OCI-LY7 (cell line): ENCODE measurements at regions not wholly inside any gene's neighbourhood (a gene's known extent, or its start where the extent isn't known, plus 50 kb on each side); places are given as distances from the start of the nearest gene placed in this dataset.

ENCODE experiments used
- BruUV-seq: library from RNA; stranded (reverse); fragments of 400-500 nt; replicated peaks from 2 replicates; lab custom pipeline; 2021; lab: Mats Ljungman, UMichigan
- CTCF ChIA-PET: fragments of 300-600 bp; sonication (Branson Sonifier 250); formaldehyde crosslinking; loops from one replicate; lab custom pipeline; 2022; ENCODE audit warnings: antibody characterized with exemption; ENCODE audit not compliant: unreplicated experiment; lab: Charles Lee
- POLR2A ChIA-PET: fragments of 300-600 bp; sonication (Branson Sonifier 250); formaldehyde crosslinking; loops from one replicate; lab custom pipeline; 2022; ENCODE audit warnings: antibody characterized with exemption; lab: Charles Lee
- DNase-seq: peaks from one replicate; pipeline ENCODE4 v3.0.0-alpha.2; 2015; ENCODE audit warnings: low spot score
- H2AFZ ChIP-seq: fragments of 200-600 bp; sonication (generic), shearing (Covaris generic); 2 replicates; pipeline ENCODE4 v1.6.1; 2014; ENCODE audit warnings: mild to moderate bottlenecking, antibody characterized with exemption, low read length, moderate library complexity
- H3K27ac ChIP-seq: fragments of 200-600 bp; sonication (generic); 2 replicates; pipeline ENCODE4 v1.5.1; 2014; ENCODE audit warnings: mixed run types, low read depth, mild to moderate bottlenecking, moderate library complexity, low read length, inconsistent platforms; ENCODE audit not compliant: poor library complexity, severe bottlenecking
- H3K36me3 ChIP-seq: fragments of 200-600 bp; sonication (generic); 2 replicates; pipeline ENCODE4 v1.6.1; 2014; ENCODE audit warnings: mild to moderate bottlenecking, antibody characterized with exemption, low read length, moderate library complexity, mixed read lengths; ENCODE audit not compliant: insufficient read depth
- H3K4me1 ChIP-seq: fragments of 200-600 bp; sonication (generic); 2 replicates; pipeline ENCODE4 v1.5.1; 2014; ENCODE audit warnings: mild to moderate bottlenecking, low read length; ENCODE audit not compliant: insufficient read depth, poor library complexity, severe bottlenecking
- H3K4me2 ChIP-seq: fragments of 200-600 bp; sonication (generic); 2 replicates; pipeline ENCODE4 v1.6.1; 2014; ENCODE audit warnings: mild to moderate bottlenecking, low read length
- H3K4me3 ChIP-seq: fragments of 200-600 bp; sonication (generic); 2 replicates; pipeline ENCODE4 v1.5.1; 2014; ENCODE audit warnings: mild to moderate bottlenecking, low read depth, low read length; ENCODE audit not compliant: poor library complexity, severe bottlenecking
- H3K79me2 ChIP-seq: fragments of 200-600 bp; sonication (generic); 2 replicates; pipeline ENCODE4 v1.6.1; 2016; ENCODE audit warnings: low read depth, mild to moderate bottlenecking, low read length, moderate library complexity, mixed read lengths; ENCODE audit not compliant: insufficient read depth
- H3K9me2 ChIP-seq: fragments of 200-600 bp; sonication (generic); 2 replicates; pipeline ENCODE4 v1.6.1; 2016; ENCODE audit warnings: mild to moderate bottlenecking, low read length, mixed read lengths; ENCODE audit not compliant: insufficient read depth
- H3K9me3 ChIP-seq: fragments of 200-600 bp; sonication (generic); 2 replicates; pipeline ENCODE4 v1.6.1; 2014; ENCODE audit warnings: mild to moderate bottlenecking, mixed run types, low read length, mixed read lengths
- H4K20me1 ChIP-seq: fragments of 200-600 bp; sonication (generic); 2 replicates; pipeline ENCODE4 v1.6.1; 2014; ENCODE audit warnings: mild to moderate bottlenecking, antibody characterized with exemption, low read length, moderate library complexity, mixed read lengths; ENCODE audit not compliant: insufficient read depth
- CTCF ChIP-seq: fragments of 200-600 bp; sonication (generic); conservative IDR thresholded peaks from 2 replicates; pipeline ENCODE4 v1.5.1; 2014; ENCODE audit warnings: mild to moderate bottlenecking, antibody characterized with exemption, low read length, moderate library complexity, mixed read lengths
- EZH2phosphoT487 ChIP-seq: fragments of 200-600 bp; sonication (generic); IDR thresholded peaks from 2 replicates; pipeline ENCODE4 v1.6.1; 2018; ENCODE audit warnings: low read depth, borderline replicate concordance, mild to moderate bottlenecking, mixed run types, antibody characterized with exemption, low read length, moderate library complexity, mixed read lengths
- intact Hi-C: fragments of 100-400 bp; cut with micrococcal nuclease; formaldehyde crosslinking; loops from one replicate; pipeline ENCODE4 v1.10.0; 2022; ENCODE audit not compliant: unreplicated experiment

- Histone ChIP-seq H3K4me2 (no peak overlapping the region), H4K20me1 (no peaks in the 10 kb centered on the region), H3K79me2 (no peaks in the 10 kb centered on the region), H3K9me3 (no peaks in the 10 kb centered on the region), H3K4me1 (no peaks in the 10 kb centered on the region), H3K9me2 (no peaks in the 10 kb centered on the region), H2AFZ (no peak overlapping the region), H3K36me3 (no peaks in the 10 kb centered on the region), H3K4me3 (no peak overlapping the region), H3K27ac (no peak overlapping the region)
- no peak for TF ChIP-seq EZH2phosphoT487
- TF ChIP-seq CTCF, result no peak
- ChIA-PET CTCF (no interaction called here), POLR2A (no interaction called here)
- BruUV-seq, result no TSS peak
- intact Hi-C loops, result no loop called here
- DNase-seq, result no peak
These were observed 264.2 kb upstream of the EDNRB start for GRCh38 chr13:78182813-78183212.

- Histone ChIP-seq H4K20me1 (no peaks in the 10 kb centered on the region), H2AFZ (no peak overlapping the region), H3K4me3 (no peak overlapping the region), H3K9me2 (no peaks in the 10 kb centered on the region), H3K36me3 (no peaks in the 10 kb centered on the region), H3K4me1 (no peaks in the 10 kb centered on the region), H3K79me2 (no peaks in the 10 kb centered on the region), H3K4me2 (no peak overlapping the region), H3K9me3 (no peaks in the 10 kb centered on the region), H3K27ac (no peak overlapping the region)
- no TSS peak for BruUV-seq
- ChIA-PET POLR2A (no interaction called here), CTCF (no interaction called here)
- intact Hi-C loops, result no loop called here
- no peak for TF ChIP-seq CTCF
- no peak for TF ChIP-seq EZH2phosphoT487
- DNase-seq, result no peak
These were observed 258.7 kb upstream of the EDNRB start for GRCh38 chr13:78177306-78177705.

- Histone ChIP-seq H3K9me3 (no peaks in the 10 kb centered on the region), H3K27ac (no peak overlapping the region), H3K4me1 (no peaks in the 10 kb centered on the region), H3K4me2 (no peak overlapping the region), H4K20me1 (no peaks in the 10 kb centered on the region), H3K36me3 (no peaks in the 10 kb centered on the region), H2AFZ (no peak overlapping the region), H3K4me3 (no peak overlapping the region), H3K9me2 (no peaks in the 10 kb centered on the region), H3K79me2 (no peaks in the 10 kb centered on the region)
- intact Hi-C loops, result no loop called here
- CTCF ChIA-PET, result no interaction called here
- TF ChIP-seq CTCF, result no peak
- no peak for TF ChIP-seq EZH2phosphoT487
- POLR2A ChIA-PET, result no interaction called here
- DNase-seq, result no peak
- BruUV-seq, result no TSS peak
These were observed 258.2 kb upstream of the EDNRB start for GRCh38 chr13:78176880-78177279.
